ENCODE measurements at regions not wholly inside any gene's neighbourhood (a gene's known extent, or its start where the extent isn't known, plus 50 kb on each side); places are given as distances from the start of the nearest gene placed in this dataset.
A peak's percentile ranks its signal among the peaks of the same experiment; 100 is the strongest.

GRCh38 chrX:115940888-115941332, 229.6 kb upstream of the AGTR2 start (continued):
- no peak for TF ChIP-seq ZSCAN29 (CRISPR knock-in tag; conservative IDR thresholded peaks at IDR 0.05)
- TF ChIP-seq, protein P1, sequence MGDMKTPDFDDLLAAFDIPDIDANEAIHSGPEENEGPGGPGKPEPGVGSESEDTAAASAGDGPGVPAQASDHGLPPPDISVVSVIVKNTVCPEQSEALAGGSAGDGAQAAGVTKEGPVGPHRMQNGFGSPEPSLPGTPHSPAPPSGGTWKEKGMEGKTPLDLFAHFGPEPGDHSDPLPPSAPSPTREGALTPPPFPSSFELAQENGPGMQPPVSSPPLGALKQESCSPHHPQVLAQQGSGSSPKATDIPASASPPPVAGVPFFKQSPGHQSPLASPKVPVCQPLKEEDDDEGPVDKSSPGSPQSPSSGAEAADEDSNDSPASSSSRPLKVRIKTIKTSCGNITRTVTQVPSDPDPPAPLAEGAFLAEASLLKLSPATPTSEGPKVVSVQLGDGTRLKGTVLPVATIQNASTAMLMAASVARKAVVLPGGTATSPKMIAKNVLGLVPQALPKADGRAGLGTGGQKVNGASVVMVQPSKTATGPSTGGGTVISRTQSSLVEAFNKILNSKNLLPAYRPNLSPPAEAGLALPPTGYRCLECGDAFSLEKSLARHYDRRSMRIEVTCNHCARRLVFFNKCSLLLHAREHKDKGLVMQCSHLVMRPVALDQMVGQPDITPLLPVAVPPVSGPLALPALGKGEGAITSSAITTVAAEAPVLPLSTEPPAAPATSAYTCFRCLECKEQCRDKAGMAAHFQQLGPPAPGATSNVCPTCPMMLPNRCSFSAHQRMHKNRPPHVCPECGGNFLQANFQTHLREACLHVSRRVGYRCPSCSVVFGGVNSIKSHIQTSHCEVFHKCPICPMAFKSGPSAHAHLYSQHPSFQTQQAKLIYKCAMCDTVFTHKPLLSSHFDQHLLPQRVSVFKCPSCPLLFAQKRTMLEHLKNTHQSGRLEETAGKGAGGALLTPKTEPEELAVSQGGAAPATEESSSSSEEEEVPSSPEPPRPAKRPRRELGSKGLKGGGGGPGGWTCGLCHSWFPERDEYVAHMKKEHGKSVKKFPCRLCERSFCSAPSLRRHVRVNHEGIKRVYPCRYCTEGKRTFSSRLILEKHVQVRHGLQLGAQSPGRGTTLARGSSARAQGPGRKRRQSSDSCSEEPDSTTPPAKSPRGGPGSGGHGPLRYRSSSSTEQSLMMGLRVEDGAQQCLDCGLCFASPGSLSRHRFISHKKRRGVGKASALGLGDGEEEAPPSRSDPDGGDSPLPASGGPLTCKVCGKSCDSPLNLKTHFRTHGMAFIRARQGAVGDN (CRISPR knock-in tag; IDR thresholded peaks at IDR 0.05) = peak; percentile 60
- TF ChIP-seq NR2F1 (CRISPR knock-in tag; IDR thresholded peaks at IDR 0.05) = no peak
- TF ChIP-seq GLMP (CRISPR knock-in tag; IDR thresholded peaks at IDR 0.05; ENCODE audit: borderline replicate concordance) = no peak
- peak; percentile 65 for TF ChIP-seq GATAD2A (CRISPR knock-in tag; IDR thresholded peaks at IDR 0.05)
- no peak for TF ChIP-seq ZNF644 (CRISPR knock-in tag; IDR thresholded peaks at IDR 0.05; ENCODE audit: low read depth)
- no peak for TF ChIP-seq CENPX (CRISPR knock-in tag; IDR thresholded peaks at IDR 0.05)
- no peak for TF ChIP-seq ZNF629 (CRISPR knock-in tag; conservative IDR thresholded peaks at IDR 0.05)
- TF ChIP-seq, protein P2, sequence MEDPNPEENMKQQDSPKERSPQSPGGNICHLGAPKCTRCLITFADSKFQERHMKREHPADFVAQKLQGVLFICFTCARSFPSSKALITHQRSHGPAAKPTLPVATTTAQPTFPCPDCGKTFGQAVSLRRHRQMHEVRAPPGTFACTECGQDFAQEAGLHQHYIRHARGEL (CRISPR knock-in tag; IDR thresholded peaks at IDR 0.05) = no peak
- TF ChIP-seq ZNF577 (CRISPR knock-in tag; IDR thresholded peaks at IDR 0.05; ENCODE audit: borderline replicate concordance, low read depth) = no peak
- TF ChIP-seq, protein P3, sequence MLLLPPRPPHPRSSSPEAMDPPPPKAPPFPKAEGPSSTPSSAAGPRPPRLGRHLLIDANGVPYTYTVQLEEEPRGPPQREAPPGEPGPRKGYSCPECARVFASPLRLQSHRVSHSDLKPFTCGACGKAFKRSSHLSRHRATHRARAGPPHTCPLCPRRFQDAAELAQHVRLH (CRISPR knock-in tag; IDR thresholded peaks at IDR 0.05; ENCODE audit: borderline replicate concordance, low read depth) = no peak
- TF ChIP-seq ZSCAN20 (CRISPR knock-in tag; IDR thresholded peaks at IDR 0.05; ENCODE audit: borderline replicate concordance) = no peak
- no peak for TF ChIP-seq ZBTB7B (CRISPR knock-in tag; IDR thresholded peaks at IDR 0.05)
- no peak for TF ChIP-seq NFE2L1 (CRISPR knock-in tag; IDR thresholded peaks at IDR 0.05; ENCODE audit: borderline replicate concordance)
- TF ChIP-seq EED (CRISPR knock-in tag; IDR thresholded peaks at IDR 0.05) = no peak
- TF ChIP-seq ZHX2 (IDR thresholded peaks at IDR 0.05; ENCODE audit: low read depth) = no peak
- TF ChIP-seq ZHX2 (CRISPR knock-in tag; IDR thresholded peaks at IDR 0.05; ENCODE audit: borderline replicate concordance) = no peak
- TF ChIP-seq SALL2 (CRISPR knock-in tag; IDR thresholded peaks at IDR 0.05) = no peak
- TF ChIP-seq, protein P4, sequence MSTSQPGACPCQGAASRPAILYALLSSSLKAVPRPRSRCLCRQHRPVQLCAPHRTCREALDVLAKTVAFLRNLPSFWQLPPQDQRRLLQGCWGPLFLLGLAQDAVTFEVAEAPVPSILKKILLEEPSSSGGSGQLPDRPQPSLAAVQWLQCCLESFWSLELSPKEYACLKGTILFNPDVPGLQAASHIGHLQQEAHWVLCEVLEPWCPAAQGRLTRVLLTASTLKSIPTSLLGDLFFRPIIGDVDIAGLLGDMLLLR (CRISPR knock-in tag; IDR thresholded peaks at IDR 0.05) = no peak
